Loucy (cell line): ENCODE measurements at regions not wholly inside any gene's neighbourhood (a gene's known extent, or its start where the extent isn't known, plus 50 kb on each side); places are given as distances from the start of the nearest gene placed in this dataset.

ENCODE experiments used
- EZH2phosphoT487 ChIP-seq: fragments of 200-600 bp; IDR thresholded peaks from 2 replicates; pipeline ENCODE4 v1.6.1; 2018; ENCODE audit warnings: antibody characterized with exemption, mild to moderate bottlenecking, moderate library complexity, borderline replicate concordance
- TF ChIP-seq, protein P1 (sequence below): fragments of 200-600 bp; sonication (generic); conservative IDR thresholded peaks from 2 replicates; pipeline ENCODE4 v1.5.1; 2014; ENCODE audit warnings: mild to moderate bottlenecking, antibody characterized with exemption, low read length

DNA sequence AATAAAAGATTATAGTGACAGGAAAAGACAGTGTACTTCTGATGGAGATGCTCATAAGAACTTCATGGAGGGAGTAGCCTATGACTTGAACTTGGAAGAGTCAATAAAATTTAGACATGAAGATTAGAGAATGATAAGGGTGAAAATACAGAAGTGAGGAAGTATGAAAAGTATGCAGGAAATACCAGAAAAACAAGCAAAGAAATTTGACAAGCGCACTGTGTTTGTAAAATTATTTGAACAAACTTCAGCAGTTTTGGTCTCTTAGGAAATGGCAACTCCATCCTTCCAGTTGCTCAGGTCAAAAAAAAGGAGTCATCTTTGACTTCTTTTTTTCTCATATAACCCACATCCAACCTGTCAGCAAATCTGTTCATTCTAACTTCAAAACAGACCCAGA lies 864.0 kb upstream of the ZEB2 start:
- TF ChIP-seq, protein P1, sequence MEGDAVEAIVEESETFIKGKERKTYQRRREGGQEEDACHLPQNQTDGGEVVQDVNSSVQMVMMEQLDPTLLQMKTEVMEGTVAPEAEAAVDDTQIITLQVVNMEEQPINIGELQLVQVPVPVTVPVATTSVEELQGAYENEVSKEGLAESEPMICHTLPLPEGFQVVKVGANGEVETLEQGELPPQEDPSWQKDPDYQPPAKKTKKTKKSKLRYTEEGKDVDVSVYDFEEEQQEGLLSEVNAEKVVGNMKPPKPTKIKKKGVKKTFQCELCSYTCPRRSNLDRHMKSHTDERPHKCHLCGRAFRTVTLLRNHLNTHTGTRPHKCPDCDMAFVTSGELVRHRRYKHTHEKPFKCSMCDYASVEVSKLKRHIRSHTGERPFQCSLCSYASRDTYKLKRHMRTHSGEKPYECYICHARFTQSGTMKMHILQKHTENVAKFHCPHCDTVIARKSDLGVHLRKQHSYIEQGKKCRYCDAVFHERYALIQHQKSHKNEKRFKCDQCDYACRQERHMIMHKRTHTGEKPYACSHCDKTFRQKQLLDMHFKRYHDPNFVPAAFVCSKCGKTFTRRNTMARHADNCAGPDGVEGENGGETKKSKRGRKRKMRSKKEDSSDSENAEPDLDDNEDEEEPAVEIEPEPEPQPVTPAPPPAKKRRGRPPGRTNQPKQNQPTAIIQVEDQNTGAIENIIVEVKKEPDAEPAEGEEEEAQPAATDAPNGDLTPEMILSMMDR, result no peak
- TF ChIP-seq EZH2phosphoT487, result no peak
